H1 (cell line): ENCODE measurements at regions not wholly inside any gene's neighbourhood (a gene's known extent, or its start where the extent isn't known, plus 50 kb on each side); places are given as distances from the start of the nearest gene placed in this dataset.

ENCODE experiments used
- CTCF ChIA-PET: fragments of 300-600 bp; sonication (Branson Sonifier 250); formaldehyde crosslinking; loops from one replicate; lab custom pipeline; 2021; ENCODE audit not compliant: partially characterized antibody; lab: Charles Lee
- POLR2A ChIA-PET: fragments of 300-600 bp; sonication (Branson Sonifier 250); formaldehyde crosslinking; loops from one replicate; lab custom pipeline; 2021; ENCODE audit warnings: inconsistent platforms; ENCODE audit not compliant: partially characterized antibody; lab: Charles Lee
- DNase-seq, 2 experiments: peaks; one replicate each; pipeline versions ENCODE4 v3.0.0 to v3.0.0-alpha.2; 2010 to 2022; ENCODE audit warnings: low spot score in 2 of 2, low read depth in 1 of 2, mixed read lengths in 1 of 2
- FAIRE-seq: peaks from 2 replicates; lab custom pipeline; 2011; peaks lifted over from hg19 to GRCh38; lab: Jason Lieb, UNC
- H2AFZ ChIP-seq: 2 replicates; pipeline ENCODE4 v1.8.1; 2012; ENCODE audit warnings: low read length, inconsistent platforms
- H2AK5ac ChIP-seq: 2 replicates; pipeline ENCODE4 v1.6.1; 2013; ENCODE audit warnings: low read depth, low read length
- H2BK120ac ChIP-seq: replicated peaks from 2 replicates; pipeline ENCODE3; 2013; ENCODE audit warnings: low read depth, low read length, inconsistent platforms
- H2BK12ac ChIP-seq: 2 replicates; pipeline ENCODE4 v1.6.1; 2013; ENCODE audit warnings: low read depth, low read length
- H2BK15ac ChIP-seq: 2 replicates; pipeline ENCODE4 v1.6.1; 2013; ENCODE audit warnings: low read length
- H2BK20ac ChIP-seq: 2 replicates; pipeline ENCODE4 v1.6.1; 2013; ENCODE audit warnings: low read length
- H2BK5ac ChIP-seq: 2 replicates; pipeline ENCODE4 v1.6.1; 2013; ENCODE audit warnings: low read depth, low read length
- H3K14ac ChIP-seq: 2 replicates; pipeline ENCODE4 v1.6.1; 2013; ENCODE audit warnings: inconsistent platforms; ENCODE audit not compliant: insufficient read length
- H3K18ac ChIP-seq: 2 replicates; pipeline ENCODE4 v1.6.1; 2013; ENCODE audit warnings: low read length; ENCODE audit errors: extremely low read depth
- H3K23ac ChIP-seq: 2 replicates; pipeline ENCODE4 v1.6.1; 2013; ENCODE audit warnings: inconsistent platforms; ENCODE audit not compliant: insufficient read length
- H3K23me2 ChIP-seq: 2 replicates; pipeline ENCODE4 v1.6.1; 2013; ENCODE audit warnings: low read depth, low read length
- H3K27ac ChIP-seq: 2 replicates; pipeline ENCODE4 v1.6.1; 2011; ENCODE audit warnings: low read depth, low read length, inconsistent platforms
- H3K27me3 ChIP-seq, 4 experiments: replicated peaks in 1 of 4; 1 replicate in 1 of 4; 2 replicates in 3 of 4; pipeline versions ENCODE4 v1.6.1 to v1.8.1; 2011 to 2013; ENCODE audit warnings: low read length in 3 of 4, mild to moderate bottlenecking in 3 of 4, inconsistent platforms in 2 of 4, mixed read lengths in 2 of 4, moderate library complexity in 1 of 4; ENCODE audit not compliant: control insufficient read depth in 3 of 4, insufficient read depth in 3 of 4; ENCODE audit errors: extremely low read depth in 1 of 4
- H3K36me3 ChIP-seq, 4 experiments: 2 replicates each; pipeline versions ENCODE4 v1.6.1 to v1.8.1; 2011 to 2013; ENCODE audit warnings: mild to moderate bottlenecking in 4 of 4, low read length in 3 of 4, moderate library complexity in 2 of 4, control low read depth in 1 of 4, inconsistent platforms in 1 of 4; ENCODE audit not compliant: insufficient read depth in 4 of 4, control insufficient read depth in 2 of 4
- H3K4ac ChIP-seq: replicated peaks from 2 replicates; pipeline ENCODE3; 2013; ENCODE audit warnings: low read length, low read depth, mixed read lengths, inconsistent platforms; ENCODE audit not compliant: insufficient read length
- H3K4me1 ChIP-seq, 4 experiments: replicated peaks in 1 of 4; 1 replicate in 1 of 4; 2 replicates in 3 of 4; pipeline versions ENCODE4 v1.6.1 to v1.8.1; 2011 to 2013; ENCODE audit warnings: low read length in 3 of 4, inconsistent platforms in 2 of 4, mixed read lengths in 1 of 4; ENCODE audit not compliant: insufficient read depth in 4 of 4, control insufficient read depth in 3 of 4
- H3K4me2 ChIP-seq, 2 experiments: 2 replicates each; pipeline versions ENCODE4 v1.6.1 to v1.8.1; 2011 to 2013; ENCODE audit warnings: low read depth in 2 of 2, low read length in 2 of 2, control low read depth in 1 of 2, inconsistent platforms in 1 of 2, mild to moderate bottlenecking in 1 of 2; ENCODE audit not compliant: insufficient read depth in 1 of 2
- H3K4me3 ChIP-seq, 4 experiments: fragments of 200-600, 300-600 bp in 1 of 4; sonication (generic), shearing (Covaris generic), sonication (Bioruptor Twin) in 1 of 4; 2 replicates each; pipeline versions ENCODE4 v1.5.1 to v1.8.1; 2011 to 2016; ENCODE audit warnings: low read length in 4 of 4, low read depth in 3 of 4, control low read depth in 2 of 4, inconsistent platforms in 2 of 4, mild to moderate bottlenecking in 2 of 4, mixed read lengths in 1 of 4, moderate library complexity in 1 of 4; ENCODE audit not compliant: insufficient read depth in 2 of 4; ENCODE audit errors: extremely low read depth in 1 of 4
- H3K56ac ChIP-seq: replicated peaks from 2 replicates; pipeline ENCODE3; 2013; ENCODE audit warnings: low read depth, mild to moderate bottlenecking, mixed read lengths, low read length, inconsistent platforms; ENCODE audit not compliant: insufficient read length
- H3K79me1 ChIP-seq: 2 replicates; pipeline ENCODE4 v1.6.1; 2013; ENCODE audit warnings: low read depth, low read length, control low read depth
- H3K79me2 ChIP-seq, 2 experiments: 2 replicates each; pipeline versions ENCODE4 v1.6.1 to v1.8.1; 2012 to 2013; ENCODE audit warnings: low read length in 2 of 2, mild to moderate bottlenecking in 2 of 2, inconsistent platforms in 1 of 2; ENCODE audit not compliant: insufficient read depth in 2 of 2, control insufficient read depth in 1 of 2
- H3K9ac ChIP-seq, 4 experiments: replicated peaks in 1 of 4; 1 replicate in 1 of 4; 2 replicates in 3 of 4; pipeline versions ENCODE4 v1.6.1 to v1.8.1; 2011 to 2013; ENCODE audit warnings: low read depth in 3 of 4, low read length in 3 of 4, control low read depth in 2 of 4, mild to moderate bottlenecking in 2 of 4, moderate library complexity in 2 of 4, inconsistent platforms in 1 of 4; ENCODE audit errors: extremely low read depth in 1 of 4
- H3K9me3 ChIP-seq, 2 experiments: 2 replicates each; pipeline versions ENCODE4 v1.6.1 to v1.8.1; 2012 to 2013; ENCODE audit warnings: mild to moderate bottlenecking in 2 of 2, moderate library complexity in 2 of 2, control low read depth in 1 of 2, inconsistent platforms in 1 of 2, low read depth in 1 of 2, low read length in 1 of 2, mixed read lengths in 1 of 2; ENCODE audit not compliant: insufficient read depth in 2 of 2
- H4K20me1 ChIP-seq, 2 experiments: replicated peaks in 1 of 2; 2 replicates each; pipeline versions ENCODE3 to v1.8.1; 2011 to 2013; ENCODE audit warnings: inconsistent platforms in 2 of 2, low read length in 2 of 2, mild to moderate bottlenecking in 1 of 2; ENCODE audit not compliant: insufficient read depth in 2 of 2, control insufficient read depth in 1 of 2
- H4K5ac ChIP-seq: 2 replicates; pipeline ENCODE4 v1.6.1; 2013; ENCODE audit warnings: low read length, low read depth, mixed read lengths, inconsistent platforms; ENCODE audit not compliant: insufficient read length
- H4K8ac ChIP-seq: 2 replicates; pipeline ENCODE4 v1.8.0; 2013; ENCODE audit warnings: mild to moderate bottlenecking, moderate library complexity, low read length, inconsistent platforms; ENCODE audit not compliant: insufficient read depth; ENCODE audit errors: extremely low read depth
- H4K91ac ChIP-seq: replicated peaks from 2 replicates; pipeline ENCODE3; 2013; ENCODE audit warnings: low read length, mixed read lengths, inconsistent platforms; ENCODE audit not compliant: insufficient read length
- ASH2L ChIP-seq: fragments of 200-600, 300-600 bp; sonication (generic); IDR thresholded peaks from one replicate; pipeline ENCODE4 v1.7.1; 2017; ENCODE audit warnings: low read length
- BCL11A ChIP-seq, 2 experiments: IDR thresholded peaks; one replicate each; pipeline ENCODE4 v1.6.1; 2011; ENCODE audit warnings: low read depth in 2 of 2, low read length in 2 of 2, mild to moderate bottlenecking in 2 of 2
- BRCA1 ChIP-seq: IDR thresholded peaks from 2 replicates; pipeline ENCODE4 v1.6.1; 2012; ENCODE audit warnings: low read depth, low read length, improper control_type of control experiment
- CHD2 ChIP-seq: IDR thresholded peaks from 2 replicates; pipeline ENCODE4 v1.6.1; 2012; ENCODE audit warnings: low read length, improper control_type of control experiment
- CREB1 ChIP-seq: IDR thresholded peaks from 2 replicates; pipeline ENCODE4 v1.6.1; 2012; ENCODE audit warnings: inconsistent platforms
- GABPA ChIP-seq: IDR thresholded peaks from 2 replicates; pipeline ENCODE4 v1.6.1; 2011; ENCODE audit warnings: mild to moderate bottlenecking, low read length, moderate library complexity, borderline replicate concordance; ENCODE audit not compliant: insufficient read depth
- JUND ChIP-seq: IDR thresholded peaks from 2 replicates; pipeline ENCODE4 v1.6.1; 2011; ENCODE audit warnings: mild to moderate bottlenecking, improper control_type of control experiment, low read length
- MAX ChIP-seq: IDR thresholded peaks from 2 replicates; pipeline ENCODE4 v1.6.1; 2012; ENCODE audit warnings: inconsistent platforms
- NRF1 ChIP-seq: IDR thresholded peaks from 2 replicates; pipeline ENCODE4 v1.6.1; 2011; ENCODE audit warnings: mild to moderate bottlenecking, low read depth, low read length, improper control_type of control experiment
- POLR2A ChIP-seq, 2 experiments: IDR thresholded peaks; 1 replicate in 1 of 2; 2 replicates in 1 of 2; pipeline ENCODE4 v1.6.1; 2011; ENCODE audit warnings: low read depth in 2 of 2, low read length in 2 of 2, mild to moderate bottlenecking in 2 of 2; ENCODE audit errors: control extremely low read depth in 1 of 2
- RAD21 ChIP-seq, 2 experiments: IDR thresholded peaks in 1 of 2; conservative IDR thresholded peaks in 1 of 2; 2 replicates each; pipeline ENCODE4 v1.6.1; 2011; ENCODE audit warnings: low read depth in 2 of 2, low read length in 2 of 2, improper control_type of control experiment in 1 of 2, inconsistent platforms in 1 of 2, mild to moderate bottlenecking in 1 of 2, moderate library complexity in 1 of 2
- RFX5 ChIP-seq: IDR thresholded peaks from 2 replicates; pipeline ENCODE4 v1.6.1; 2011; ENCODE audit warnings: low read depth, low read length, improper control_type of control experiment, borderline replicate concordance
- SIRT6 ChIP-seq: IDR thresholded peaks from one replicate; pipeline ENCODE4 v1.7.1; 2012; ENCODE audit warnings: low read length, inconsistent platforms
- SP2 ChIP-seq: IDR thresholded peaks from 2 replicates; pipeline ENCODE4 v1.6.1; 2012; ENCODE audit warnings: mild to moderate bottlenecking, low read length, inconsistent platforms
- WGBS, 2 experiments: shearing (Covaris generic) in 1 of 2; methylation state at CpG; one replicate each; pipeline versions ENCODE4 v1.1.6 to v1.1.7; 2013 to 2015; ENCODE audit warnings: low lambda C conversion rate in 2 of 2, mixed read lengths in 2 of 2, inconsistent platforms in 1 of 2, low coverage in 1 of 2, missing lambda C conversion rate in 1 of 2; ENCODE audit not compliant: insufficient replicate concordance in 2 of 2, insufficient coverage in 1 of 2, insufficient read length in 1 of 2; ENCODE audit errors: extremely low coverage in 1 of 2, missing lambda C conversion rate in 1 of 2; 5-methylcytosine and 5-hydroxymethylcytosine counted together

GRCh38 chr10:2618690-2619089 lies 448.7 kb upstream of the PFKP start:
- Histone ChIP-seq H3K23me2 (peaks cover 4% of the 10 kb centered on the region; the same call in 1 of the 2 replicates), H2BK12ac (no peak overlapping the region; the same call in 1 of the 2 replicates), H3K79me1 (no peaks in the 10 kb centered on the region), H4K20me1 (no peaks in the 10 kb centered on the region), H3K56ac (no peak overlapping the region), H4K91ac (peak overlapping the region; percentile 44), H3K4me3 (no peak overlapping the region), H2AFZ (no peak overlapping the region), H3K36me3 (no peaks in the 10 kb centered on the region), H3K4me1 (peaks cover 4% of the 10 kb centered on the region in 4 experiments; a peak in 5 of 7 replicates), H3K9ac (no peak overlapping the region), H2BK5ac (no peak overlapping the region), H2BK15ac (0 out of 2 replicates have a peak overlapping the region, but pooled peaks have one; percentile 24), H3K4ac (no peak overlapping the region), H3K4me2 (no peak overlapping the region), H4K5ac (no peak overlapping the region), H3K9me3 (no peaks in the 10 kb centered on the region), H3K27ac (no peak overlapping the region), H3K18ac (no peak overlapping the region), H3K23ac (no peak overlapping the region), H3K14ac (no peak overlapping the region), H3K79me2 (no peaks in the 10 kb centered on the region), H2BK20ac (no peak overlapping the region; the same call in 1 of the 2 replicates), H3K27me3 (no peaks in the 10 kb centered on the region), H2AK5ac (no peak overlapping the region), H2BK120ac (peak overlapping the region; percentile 67), H4K8ac (no peak overlapping the region)
- DNase-seq (no peak), FAIRE-seq (no peak)
- CTCF ChIA-PET = interaction anchor here (0.6 to 3.2 kb wide), 20 partner anchors 8 to 1079 kb away, joined by 3 to 20 read pairs (median 4); no protein-coding TSS in a partner anchor
- POLR2A ChIA-PET = no interaction called here
- 91% methylated on average over 5 of the region's 5 CpGs; no CpG with 5 or more reads in 1 of the 2 experiments for WGBS, 2 experiments
- TF ChIP-seq SP2 = no peak
- TF ChIP-seq BCL11A (IDR thresholded peaks at IDR 0.05; ENCODE audit: low read depth in 2 of 2, low read length in 2 of 2) = no peak
- TF ChIP-seq GABPA = no peak
- no peak for TF ChIP-seq JUND
- no peak for TF ChIP-seq SIRT6
- no peak for TF ChIP-seq CHD2
- TF ChIP-seq RFX5 = no peak
- TF ChIP-seq POLR2A (IDR thresholded peaks at IDR 0.05; ENCODE audit: control extremely low read depth in 1 of 2, low read depth in 2 of 2, low read length in 2 of 2) = no peak
- no peak for TF ChIP-seq NRF1
- no peak for TF ChIP-seq BRCA1
- TF ChIP-seq MAX = no peak
- no peak for TF ChIP-seq RAD21 (IDR thresholded peaks at IDR 0.05 in 1 of 2, conservative IDR thresholded peaks at IDR 0.05 in 1 of 2; ENCODE audit: low read depth in 2 of 2, low read length in 2 of 2)
- TF ChIP-seq ASH2L = no peak
- no peak for TF ChIP-seq CREB1
